CMK (cell line): ENCODE measurements at regions not wholly inside any gene's neighbourhood (a gene's known extent, or its start where the extent isn't known, plus 50 kb on each side); places are given as distances from the start of the nearest gene placed in this dataset.

Experiments used
- DNase-seq: peaks from one replicate; pipeline ENCODE4 v3.0.0-alpha.2; 2010; ENCODE audit warnings: low read depth

- DNase-seq = no peak
These were observed 51.6 kb upstream of the DYNLRB2 start for GRCh38 chr16:80489173-80489572.

- DNase-seq = no peak
These were observed 52.6 kb upstream of the DYNLRB2 start for GRCh38 chr16:80488167-80488566.

GRCh38 chr16:80480664-80481063, 60.1 kb upstream of the DYNLRB2 start:
- DNase-seq = no peak

GRCh38 chr16:80477838-80478237, 63.0 kb upstream of the DYNLRB2 start:
- no peak for DNase-seq

- no peak for DNase-seq
These were observed 72.8 kb upstream of the DYNLRB2 start for GRCh38 chr16:80468029-80468428.

- peak; percentile 24 for DNase-seq
These were observed 74.5 kb upstream of the DYNLRB2 start for GRCh38 chr16:80466024-80466987.

GRCh38 chr16:80463751-80464495, 76.9 kb upstream of the DYNLRB2 start:
- DNase-seq = no peak

GRCh38 chr16:80463326-80463725, 77.5 kb upstream of the DYNLRB2 start:
- DNase-seq = no peak

- DNase-seq = no peak
These were observed 77.9 kb upstream of the DYNLRB2 start for GRCh38 chr16:80462917-80463316.

- no peak for DNase-seq
These were observed 79.8 kb upstream of the DYNLRB2 start for GRCh38 chr16:80460988-80461387.

- no peak for DNase-seq
These were observed 80.8 kb upstream of the DYNLRB2 start for GRCh38 chr16:80459966-80460365.

- no peak for DNase-seq
These were observed 81.4 kb upstream of the DYNLRB2 start for GRCh38 chr16:80459331-80459777.

GRCh38 chr16:80457871-80458270, 82.9 kb upstream of the DYNLRB2 start:
- DNase-seq = no peak

- no peak for DNase-seq
These were observed 86.0 kb upstream of the DYNLRB2 start for GRCh38 chr16:80454802-80455201.

- no peak for DNase-seq
These were observed 91.4 kb upstream of the DYNLRB2 start for GRCh38 chr16:80449392-80449791.

GRCh38 chr16:80447241-80447640, 93.6 kb upstream of the DYNLRB2 start:
- DNase-seq = no peak

- no peak for DNase-seq
These were observed 98.0 kb upstream of the DYNLRB2 start for GRCh38 chr16:80442779-80443178.

GRCh38 chr16:80441935-80442334, 98.9 kb upstream of the DYNLRB2 start:
- no peak for DNase-seq

- no peak for DNase-seq
These were observed 100.1 kb upstream of the DYNLRB2 start for GRCh38 chr16:80440667-80441066.

GRCh38 chr16:80437707-80438106, 103.1 kb upstream of the DYNLRB2 start:
- DNase-seq = no peak

- no peak for DNase-seq
These were observed 104.3 kb upstream of the DYNLRB2 start for GRCh38 chr16:80436510-80436909.

GRCh38 chr16:80433623-80434022, 107.2 kb upstream of the DYNLRB2 start:
- no peak for DNase-seq

GRCh38 chr16:80427795-80428194, 113.0 kb upstream of the DYNLRB2 start:
- DNase-seq = no peak
